22Rv1 (cell line): ENCODE measurements at regions not wholly inside any gene's neighbourhood (a gene's known extent, or its start where the extent isn't known, plus 50 kb on each side); places are given as distances from the start of the nearest gene placed in this dataset.

Experiments used
- H3K27ac ChIP-seq: fragments of 450-650 bp; 2 replicates; pipeline ENCODE4 v1.5.1; 2017
- CTCF ChIP-seq: fragments of 450-650 bp; IDR thresholded peaks from 2 replicates; pipeline ENCODE4 v1.5.1; 2017; ENCODE audit warnings: mild to moderate bottlenecking
- ZFX ChIP-seq: fragments of 450-650 bp; IDR thresholded peaks from 2 replicates; pipeline ENCODE4 v1.6.1; 2017; ENCODE audit warnings: antibody characterized with exemption, borderline replicate concordance

- H3K27ac ChIP-seq = no peak overlapping the region
- TF ChIP-seq CTCF (no peak), ZFX (no peak)
Measured at GRCh38 chr7:121449329-121449728, 53.2 kb upstream of the FAM3C start.

GRCh38 chr7:121448429-121448828 is 52.3 kb upstream of the FAM3C start:
- H3K27ac ChIP-seq = no peak overlapping the region
- TF ChIP-seq ZFX = no peak
- TF ChIP-seq CTCF = no peak

- TF ChIP-seq CTCF (no peak), ZFX (no peak)
- no peak overlapping the region for H3K27ac ChIP-seq
Measured at GRCh38 chr7:121447911-121448300, 51.8 kb upstream of the FAM3C start.

- TF ChIP-seq CTCF (no peak), ZFX (no peak)
- H3K27ac ChIP-seq = no peak overlapping the region
Measured at GRCh38 chr7:121447243-121447910, 51.3 kb upstream of the FAM3C start.

GRCh38 chr7:121446526-121446925 is 50.4 kb upstream of the FAM3C start:
- TF ChIP-seq CTCF = no peak
- TF ChIP-seq ZFX = no peak
- no peak overlapping the region for H3K27ac ChIP-seq
